GM19193 (cell line): ENCODE measurements at regions not wholly inside any gene's neighbourhood (a gene's known extent, or its start where the extent isn't known, plus 50 kb on each side); places are given as distances from the start of the nearest gene placed in this dataset.

Experiments
- POLR2A ChIP-seq: IDR thresholded peaks from 4 replicates; pipeline ENCODE4 v1.6.1; 2011; ENCODE audit not compliant: insufficient read depth, insufficient read length; ENCODE audit errors: extremely low read depth

DNA sequence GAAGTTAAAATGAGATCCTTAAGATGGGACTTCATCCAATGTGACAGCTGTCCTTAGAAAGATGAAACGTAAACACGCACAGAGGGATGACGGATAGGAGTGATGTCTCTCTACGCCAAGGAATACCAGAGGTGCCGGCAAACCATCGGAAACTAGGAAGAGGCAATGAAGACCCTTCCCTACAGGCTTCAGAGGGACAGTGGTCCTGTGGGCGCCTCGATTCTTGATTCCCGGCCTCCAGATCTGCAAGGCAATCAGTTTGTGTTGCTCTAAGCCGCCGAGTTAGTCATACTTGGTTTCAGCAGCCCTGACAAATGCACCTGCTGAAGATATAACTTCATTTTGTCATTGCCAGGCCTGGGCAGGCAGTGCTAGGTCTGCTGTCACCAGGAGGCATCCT lies 1455.1 kb downstream of the TBC1D22A start:
- TF ChIP-seq POLR2A, result no peak

GRCh38 chr22:48212727-48213126 lies 1450.3 kb downstream of the TBC1D22A start:
- TF ChIP-seq POLR2A, result no peak

GRCh38 chr22:48210812-48211211 lies 1448.4 kb downstream of the TBC1D22A start:
- TF ChIP-seq POLR2A, result no peak

- TF ChIP-seq POLR2A, result no peak
Observed at GRCh38 chr22:48210198-48210580, 1447.7 kb downstream of the TBC1D22A start.

- TF ChIP-seq POLR2A, result no peak
Observed at GRCh38 chr22:48209473-48210197, 1447.2 kb downstream of the TBC1D22A start.

DNA sequence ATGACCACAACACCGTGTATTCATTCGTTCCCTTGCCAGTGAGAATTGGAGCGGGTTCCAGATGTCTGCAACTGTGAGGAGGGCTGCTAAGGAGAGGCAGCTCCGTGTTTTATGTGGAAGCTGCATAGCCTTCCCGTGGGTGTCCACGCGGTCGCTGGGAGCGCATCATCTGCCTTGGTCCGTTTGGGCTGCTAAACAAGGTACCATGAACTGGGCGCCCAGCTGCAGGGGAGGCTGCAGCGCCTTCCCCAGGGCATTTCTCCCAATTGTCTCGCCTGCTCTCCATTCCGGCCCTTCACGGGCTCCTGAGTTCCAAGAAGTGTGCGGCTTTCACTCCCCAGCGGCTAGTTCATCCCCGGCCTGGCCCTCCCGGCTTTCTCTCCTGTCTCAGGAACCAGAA lies 1446.4 kb downstream of the TBC1D22A start:
- TF ChIP-seq POLR2A, result no peak

- TF ChIP-seq POLR2A, result no peak
Observed at GRCh38 chr22:48207919-48208535, 1445.6 kb downstream of the TBC1D22A start.

GRCh38 chr22:48205790-48206189 lies 1443.3 kb downstream of the TBC1D22A start:
- TF ChIP-seq POLR2A, result no peak

DNA sequence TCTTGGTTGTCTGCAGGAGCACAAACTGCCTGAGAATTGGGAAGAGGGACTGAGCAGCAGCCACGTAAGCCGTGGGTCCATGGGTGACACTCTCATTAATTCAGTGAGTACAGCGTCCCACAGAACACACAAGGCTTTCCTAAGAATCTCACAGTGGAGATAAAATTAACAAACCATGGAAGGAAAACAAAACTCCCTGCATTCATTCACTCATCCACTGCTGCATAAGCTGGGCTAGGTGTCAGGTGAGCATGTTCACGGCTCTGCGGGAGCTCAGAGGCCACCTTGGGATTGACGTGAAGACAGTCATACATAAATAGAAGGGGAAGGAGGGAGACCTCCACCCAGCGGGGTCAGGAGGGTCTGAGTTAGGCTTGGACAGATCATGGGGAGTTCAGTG lies 1442.7 kb downstream of the TBC1D22A start:
- TF ChIP-seq POLR2A, result no peak

DNA sequence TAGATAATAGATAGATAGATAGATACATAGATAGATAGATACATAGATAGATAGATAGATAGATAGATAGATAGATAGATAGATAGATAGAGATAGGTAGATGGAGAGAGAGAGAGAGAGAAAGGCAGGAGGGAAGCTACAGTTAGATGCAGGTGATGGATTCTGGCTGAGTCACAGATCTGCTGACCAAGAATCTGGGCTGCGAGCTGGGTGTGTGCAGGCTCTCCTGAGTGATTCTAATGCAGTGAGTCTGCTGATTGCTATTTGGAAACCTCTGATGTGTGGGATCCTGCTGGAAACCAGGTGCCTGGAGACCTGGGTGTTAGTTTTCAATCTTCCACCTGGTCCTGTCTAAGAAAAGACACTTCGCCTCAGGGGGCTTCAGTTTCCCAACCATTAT lies 1441.8 kb downstream of the TBC1D22A start:
- no peak for TF ChIP-seq POLR2A

DNA sequence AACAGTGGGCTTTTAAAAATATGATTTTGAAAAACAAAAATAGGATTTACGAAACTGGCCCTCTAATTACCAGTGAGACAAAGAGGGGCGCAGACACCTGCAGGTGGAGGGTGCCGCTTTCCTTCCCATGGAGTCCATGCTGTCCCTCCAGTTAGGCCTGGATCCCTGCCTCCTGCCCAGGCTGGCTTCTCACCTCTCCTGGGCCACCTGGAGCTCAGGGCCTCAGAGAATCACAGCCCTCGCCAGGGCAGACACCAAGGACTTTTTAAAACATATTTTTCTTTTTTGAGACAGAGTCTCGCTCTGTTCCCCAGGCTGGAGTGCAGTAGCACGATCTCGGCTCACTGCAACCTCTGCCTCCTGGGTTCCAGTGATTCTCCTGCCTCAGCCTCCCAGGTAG lies 1437.2 kb downstream of the TBC1D22A start:
- TF ChIP-seq POLR2A, result no peak

DNA sequence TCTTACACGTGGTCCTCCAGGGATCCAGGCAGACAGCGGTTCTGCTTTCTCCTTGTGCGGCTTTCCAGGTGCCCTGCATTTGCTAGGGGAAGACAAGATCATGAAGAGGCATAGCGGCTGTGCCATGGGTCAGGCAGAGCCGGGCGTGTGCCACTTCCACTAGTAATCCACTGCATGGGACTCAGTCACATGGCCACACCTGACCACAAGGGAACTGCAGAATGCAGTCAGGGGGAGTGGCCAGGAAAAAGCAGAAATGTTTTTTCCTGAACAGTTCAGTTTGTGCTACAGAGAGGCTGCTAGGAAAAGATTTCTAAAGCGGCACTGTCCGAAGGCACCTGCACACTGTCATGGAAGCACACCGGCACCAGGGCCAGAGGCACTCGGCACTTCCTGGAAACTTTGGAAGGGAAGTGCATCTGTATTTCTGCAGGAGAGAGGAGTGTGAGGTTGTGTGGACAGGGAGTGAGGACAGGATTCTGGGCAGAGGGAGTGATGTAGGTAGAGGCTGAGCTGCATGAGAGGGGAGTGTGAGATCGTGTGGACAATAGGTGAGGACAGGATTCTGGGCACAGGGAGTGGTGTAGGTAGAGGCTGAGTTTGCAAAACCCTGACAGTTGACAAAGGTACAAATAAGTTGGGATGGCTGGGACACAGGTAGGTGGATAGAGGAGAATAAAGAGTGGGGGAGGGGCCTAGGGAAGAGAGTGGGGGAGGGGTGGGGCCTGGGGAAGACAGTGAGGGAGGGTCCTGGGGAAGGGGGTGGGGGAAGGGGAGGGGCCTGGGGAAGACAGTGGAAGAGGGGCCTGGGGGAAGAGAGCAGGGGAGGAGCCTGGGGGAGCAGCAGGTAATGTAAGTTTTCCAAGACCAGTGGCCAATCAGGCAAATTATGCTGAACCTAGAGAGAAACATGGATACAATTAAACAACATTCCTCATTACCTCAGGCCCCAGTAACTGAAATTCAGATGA lies 1436.3 kb downstream of the TBC1D22A start:
- TF ChIP-seq POLR2A, result no peak

GRCh38 chr22:48197189-48197690 lies 1434.8 kb downstream of the TBC1D22A start:
- no peak for TF ChIP-seq POLR2A

DNA sequence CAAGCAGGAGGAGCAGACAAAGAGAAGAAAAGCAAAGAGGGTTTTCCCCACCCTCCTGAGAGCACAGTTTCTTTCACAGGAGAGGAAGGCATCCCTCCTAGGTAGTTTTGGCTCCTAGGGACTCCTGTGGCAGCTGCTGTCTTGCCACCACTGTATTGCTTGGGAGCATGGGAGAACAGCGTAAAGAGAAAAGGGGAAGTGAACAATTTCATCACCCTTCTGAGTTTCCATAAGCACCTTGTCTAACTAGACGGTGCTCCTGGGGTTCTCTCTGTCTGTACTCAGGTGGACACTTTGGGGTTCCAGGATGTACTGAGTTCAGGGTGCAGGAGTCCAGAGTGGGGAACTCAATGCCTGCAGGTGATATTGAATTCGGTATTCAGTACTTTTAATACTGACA lies 1430.5 kb downstream of the TBC1D22A start:
- no peak for TF ChIP-seq POLR2A

GRCh38 chr22:48192071-48192470 lies 1429.6 kb downstream of the TBC1D22A start:
- no peak for TF ChIP-seq POLR2A
